ENCODE measurements at regions not wholly inside any gene's neighbourhood (a gene's known extent, or its start where the extent isn't known, plus 50 kb on each side); places are given as distances from the start of the nearest gene placed in this dataset.

DNA sequence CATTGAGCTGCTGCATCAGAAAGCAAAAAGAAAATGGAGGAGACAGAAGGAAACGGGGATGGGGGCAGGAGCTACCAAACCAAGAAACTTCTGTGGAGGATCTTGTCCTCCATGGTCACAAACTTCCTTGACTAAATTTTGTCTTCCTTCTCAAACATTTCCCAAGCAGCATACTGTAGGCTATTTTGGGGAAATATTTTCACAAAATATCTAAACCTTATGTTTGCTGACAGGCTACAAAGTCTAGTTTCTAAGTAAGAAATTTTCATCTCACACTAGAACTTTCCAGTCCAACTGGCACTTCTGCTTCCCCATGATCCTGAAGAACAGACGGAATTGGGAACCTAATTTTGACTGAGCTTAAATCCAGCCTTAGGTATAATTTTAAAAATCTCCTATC is 552.0 kb downstream of the SNAPC1 start:
- Histone ChIP-seq H3K4me2 (ENCODE audit: insufficient read depth, low read length) (no peak overlapping the region), H3K9ac (ENCODE audit: low read depth, low read length) (no peak overlapping the region), H3K79me2 (ENCODE audit: insufficient read depth, low read length) (no peaks in the 10 kb centered on the region), H3K4me3 (ENCODE audit: low read depth in 1 of 2, low read length in 2 of 2) (no peak overlapping the region), H3K36me3 (ENCODE audit: insufficient read depth, low read length) (no peaks in the 10 kb centered on the region), H4K20me1 (ENCODE audit: insufficient read depth, low read length) (no peaks in the 10 kb centered on the region), H3K4me1 (ENCODE audit: insufficient read depth, low read length) (no peaks in the 10 kb centered on the region), H2AFZ (ENCODE audit: low read depth, low read length) (no peak overlapping the region), H3K27ac (ENCODE audit: low read length) (no peak overlapping the region), H3K27me3 (ENCODE audit: insufficient read depth, low read length, poor library complexity) (no peaks in the 10 kb centered on the region), H3K9me3 (ENCODE audit: insufficient read depth, low read length, severe bottlenecking) (no peaks in the 10 kb centered on the region)
- no peak for ATAC-seq (ENCODE audit: insufficient read depth, low read depth)
- TF ChIP-seq, protein P1, sequence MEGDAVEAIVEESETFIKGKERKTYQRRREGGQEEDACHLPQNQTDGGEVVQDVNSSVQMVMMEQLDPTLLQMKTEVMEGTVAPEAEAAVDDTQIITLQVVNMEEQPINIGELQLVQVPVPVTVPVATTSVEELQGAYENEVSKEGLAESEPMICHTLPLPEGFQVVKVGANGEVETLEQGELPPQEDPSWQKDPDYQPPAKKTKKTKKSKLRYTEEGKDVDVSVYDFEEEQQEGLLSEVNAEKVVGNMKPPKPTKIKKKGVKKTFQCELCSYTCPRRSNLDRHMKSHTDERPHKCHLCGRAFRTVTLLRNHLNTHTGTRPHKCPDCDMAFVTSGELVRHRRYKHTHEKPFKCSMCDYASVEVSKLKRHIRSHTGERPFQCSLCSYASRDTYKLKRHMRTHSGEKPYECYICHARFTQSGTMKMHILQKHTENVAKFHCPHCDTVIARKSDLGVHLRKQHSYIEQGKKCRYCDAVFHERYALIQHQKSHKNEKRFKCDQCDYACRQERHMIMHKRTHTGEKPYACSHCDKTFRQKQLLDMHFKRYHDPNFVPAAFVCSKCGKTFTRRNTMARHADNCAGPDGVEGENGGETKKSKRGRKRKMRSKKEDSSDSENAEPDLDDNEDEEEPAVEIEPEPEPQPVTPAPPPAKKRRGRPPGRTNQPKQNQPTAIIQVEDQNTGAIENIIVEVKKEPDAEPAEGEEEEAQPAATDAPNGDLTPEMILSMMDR (IDR thresholded peaks at IDR 0.05; ENCODE audit: borderline replicate concordance, extremely low read depth, low read length, poor library complexity, severe bottlenecking) = no peak
- no peak for TF ChIP-seq EZH2 (IDR thresholded peaks at IDR 0.05; ENCODE audit: borderline replicate concordance, low read depth, low read length, severe bottlenecking)
- DNase-seq = no peak

DNA sequence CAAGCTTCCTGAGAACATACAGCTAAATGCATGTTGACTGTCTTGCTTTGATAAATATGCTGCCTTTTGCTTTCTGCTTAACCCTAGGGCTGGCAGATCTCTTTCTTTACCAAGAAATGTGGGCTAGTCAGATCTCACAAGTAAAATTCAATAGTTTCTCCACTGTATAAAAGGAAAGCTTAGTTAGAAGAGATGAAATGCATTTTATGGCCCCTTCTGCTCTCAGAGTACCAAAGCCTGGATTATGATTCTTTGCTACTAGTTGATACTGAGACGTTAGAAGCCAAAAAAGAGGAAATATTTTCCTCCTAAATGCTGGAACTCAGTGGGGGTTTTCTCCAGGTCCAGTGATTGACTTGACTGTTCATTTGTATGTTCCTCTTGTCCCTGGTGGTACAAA is 552.7 kb downstream of the SNAPC1 start:
- ATAC-seq (ENCODE audit: insufficient read depth, low read depth) = no peak
- Histone ChIP-seq H3K79me2 (ENCODE audit: insufficient read depth, low read length) (no peaks in the 10 kb centered on the region), H2AFZ (ENCODE audit: low read depth, low read length) (no peak overlapping the region), H3K9ac (ENCODE audit: low read depth, low read length) (no peak overlapping the region), H3K4me2 (ENCODE audit: insufficient read depth, low read length) (no peak overlapping the region), H4K20me1 (ENCODE audit: insufficient read depth, low read length) (no peaks in the 10 kb centered on the region), H3K27ac (ENCODE audit: low read length) (no peak overlapping the region), H3K4me1 (ENCODE audit: insufficient read depth, low read length) (no peaks in the 10 kb centered on the region), H3K4me3 (ENCODE audit: low read depth in 1 of 2, low read length in 2 of 2) (no peak overlapping the region), H3K9me3 (ENCODE audit: insufficient read depth, low read length, severe bottlenecking) (no peaks in the 10 kb centered on the region), H3K27me3 (ENCODE audit: insufficient read depth, low read length, poor library complexity) (peaks cover 3% of the 10 kb centered on the region), H3K36me3 (ENCODE audit: insufficient read depth, low read length) (no peaks in the 10 kb centered on the region)
- TF ChIP-seq, protein P1 (IDR thresholded peaks at IDR 0.05; ENCODE audit: borderline replicate concordance, extremely low read depth, low read length, poor library complexity, severe bottlenecking) = no peak
- no peak for TF ChIP-seq EZH2 (IDR thresholded peaks at IDR 0.05; ENCODE audit: borderline replicate concordance, low read depth, low read length, severe bottlenecking)
- no peak for DNase-seq

DNA sequence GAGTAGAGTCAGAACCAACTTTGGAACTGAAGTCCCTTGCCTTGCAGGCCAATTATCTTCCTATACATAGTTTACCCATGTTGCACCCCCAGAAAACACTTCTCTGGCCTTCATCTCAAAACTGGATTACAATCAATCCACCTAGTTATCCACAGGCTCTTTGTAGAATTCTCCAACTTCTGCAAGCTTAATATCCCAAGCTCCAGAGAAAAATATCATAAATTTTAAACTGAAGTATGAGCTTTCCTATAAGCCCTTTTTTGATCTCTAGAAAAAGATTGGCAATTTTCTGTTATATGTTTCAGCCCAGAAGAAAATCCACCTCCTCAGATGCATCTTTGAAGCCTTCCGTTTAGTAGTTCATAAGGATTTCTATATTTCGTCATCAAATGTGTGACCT is 553.4 kb downstream of the SNAPC1 start:
- Histone ChIP-seq H3K36me3 (ENCODE audit: insufficient read depth, low read length) (no peaks in the 10 kb centered on the region), H3K79me2 (ENCODE audit: insufficient read depth, low read length) (no peaks in the 10 kb centered on the region), H3K4me1 (ENCODE audit: insufficient read depth, low read length) (no peaks in the 10 kb centered on the region), H3K27me3 (ENCODE audit: insufficient read depth, low read length, poor library complexity) (peaks cover 3% of the 10 kb centered on the region), H3K4me3 (ENCODE audit: low read depth in 1 of 2, low read length in 2 of 2) (no peak overlapping the region), H4K20me1 (ENCODE audit: insufficient read depth, low read length) (no peaks in the 10 kb centered on the region), H2AFZ (ENCODE audit: low read depth, low read length) (no peak overlapping the region), H3K4me2 (ENCODE audit: insufficient read depth, low read length) (no peak overlapping the region), H3K9me3 (ENCODE audit: insufficient read depth, low read length, severe bottlenecking) (no peaks in the 10 kb centered on the region), H3K27ac (ENCODE audit: low read length) (no peak overlapping the region), H3K9ac (ENCODE audit: low read depth, low read length) (no peak overlapping the region)
- TF ChIP-seq EZH2 (IDR thresholded peaks at IDR 0.05; ENCODE audit: borderline replicate concordance, low read depth, low read length, severe bottlenecking) = no peak
- TF ChIP-seq, protein P1 (IDR thresholded peaks at IDR 0.05; ENCODE audit: borderline replicate concordance, extremely low read depth, low read length, poor library complexity, severe bottlenecking) = no peak
- DNase-seq (no peak), ATAC-seq (ENCODE audit: insufficient read depth, low read depth) (no peak)

DNA sequence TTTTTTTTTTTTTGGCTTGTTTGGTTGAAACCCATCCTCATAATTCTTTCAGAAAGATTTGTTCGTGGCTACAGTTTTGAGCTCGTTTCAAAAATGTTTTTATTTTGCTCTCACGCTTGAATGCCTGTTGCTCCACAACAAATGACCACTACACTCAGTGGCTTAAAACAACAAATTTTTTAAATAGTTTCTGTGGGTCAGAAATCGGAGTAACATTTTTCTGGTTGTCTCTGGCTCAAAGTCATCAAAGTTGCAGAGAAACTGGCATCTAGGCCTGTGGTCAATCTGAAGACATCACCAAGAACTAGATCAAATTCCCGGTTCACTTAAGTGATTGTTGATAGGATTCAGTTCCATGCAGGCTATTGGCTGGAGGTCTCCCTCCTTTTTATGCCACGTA is 560.0 kb downstream of the SNAPC1 start:
- Histone ChIP-seq H3K36me3 (ENCODE audit: insufficient read depth, low read length) (no peaks in the 10 kb centered on the region), H3K9ac (ENCODE audit: low read depth, low read length) (no peak overlapping the region), H3K4me2 (ENCODE audit: insufficient read depth, low read length) (no peak overlapping the region), H3K27me3 (ENCODE audit: insufficient read depth, low read length, poor library complexity) (peaks cover 3% of the 10 kb centered on the region), H2AFZ (ENCODE audit: low read depth, low read length) (no peak overlapping the region), H3K27ac (ENCODE audit: low read length) (no peak overlapping the region), H3K4me1 (ENCODE audit: insufficient read depth, low read length) (no peaks in the 10 kb centered on the region), H3K9me3 (ENCODE audit: insufficient read depth, low read length, severe bottlenecking) (no peaks in the 10 kb centered on the region), H3K4me3 (ENCODE audit: low read depth in 1 of 2, low read length in 2 of 2) (no peak overlapping the region), H3K79me2 (ENCODE audit: insufficient read depth, low read length) (no peaks in the 10 kb centered on the region), H4K20me1 (ENCODE audit: insufficient read depth, low read length) (no peaks in the 10 kb centered on the region)
- TF ChIP-seq, protein P1 (IDR thresholded peaks at IDR 0.05; ENCODE audit: borderline replicate concordance, extremely low read depth, low read length, poor library complexity, severe bottlenecking) = no peak
- no peak for TF ChIP-seq EZH2 (IDR thresholded peaks at IDR 0.05; ENCODE audit: borderline replicate concordance, low read depth, low read length, severe bottlenecking)
- DNase-seq = no peak
- no peak for ATAC-seq (ENCODE audit: insufficient read depth, low read depth)
